ENCODE measurements at regions not wholly inside any gene's neighbourhood (a gene's known extent, or its start where the extent isn't known, plus 50 kb on each side); places are given as distances from the start of the nearest gene placed in this dataset.

DNA sequence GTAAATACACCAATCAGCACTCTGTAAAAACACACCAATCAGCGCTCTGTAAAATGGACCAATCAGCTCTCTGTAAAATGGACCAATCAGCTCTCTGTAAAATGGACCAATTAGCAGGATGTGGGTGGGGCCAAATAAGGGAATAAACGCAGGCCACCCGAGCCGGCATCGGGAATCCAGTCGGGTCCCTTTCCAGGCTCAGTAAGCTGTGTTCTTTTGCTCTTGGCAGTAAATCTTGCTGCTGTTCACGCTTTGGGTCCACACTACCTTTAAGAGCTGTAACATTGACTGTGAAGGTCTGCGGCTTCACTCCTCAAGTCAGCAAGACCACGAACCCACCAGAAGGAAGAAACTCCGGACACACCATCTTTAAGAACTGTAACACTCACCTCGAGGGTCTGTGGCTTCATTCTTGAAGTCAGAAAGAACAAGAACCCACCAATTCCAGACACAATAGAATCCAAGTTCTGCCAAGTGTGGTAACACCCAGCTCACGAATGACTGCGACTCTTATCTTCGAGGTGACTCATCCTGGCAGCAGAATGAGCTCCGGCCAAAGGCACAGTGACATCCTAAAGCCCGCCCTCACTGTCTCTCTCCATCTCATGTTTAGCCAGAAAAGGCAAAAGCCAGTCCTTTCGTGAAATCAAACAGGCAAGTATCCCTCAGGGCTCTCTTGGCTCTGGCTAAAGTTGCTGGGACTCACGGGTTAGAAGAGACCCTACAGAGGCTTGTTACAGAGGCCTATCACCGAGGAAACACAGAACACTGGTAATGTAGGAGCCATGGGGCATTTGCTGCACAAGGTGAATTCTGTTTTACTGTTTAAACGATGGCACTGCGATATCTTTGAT, 155.2 kb downstream of the FAM43A start:
- H2AFZ ChIP-seq = peak overlapping the region; percentile 66
- peaks cover 13% of the 10 kb centered on the region for H3K4me1 ChIP-seq (replicated peaks; ENCODE audit: insufficient read depth)
- peak overlapping the region; percentile 7; the same call in 1 of the 2 replicates for H3K27ac ChIP-seq

DNA sequence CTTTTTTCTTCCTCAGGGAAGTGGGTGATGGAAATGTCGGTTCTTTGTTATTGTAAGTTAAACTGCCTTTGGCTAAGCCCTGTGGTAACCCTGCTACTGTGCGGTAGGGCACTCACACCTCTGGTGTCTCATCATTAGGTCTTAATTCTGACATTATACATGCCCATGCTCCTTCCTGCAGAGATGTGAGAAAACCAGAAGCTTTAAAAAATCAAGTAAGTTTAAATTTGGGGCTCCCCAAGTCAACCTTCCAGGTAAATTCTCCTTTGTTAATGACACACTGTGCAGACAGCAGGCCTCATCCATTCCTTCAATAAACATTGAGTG, 155.8 kb downstream of the FAM43A start:
- Histone ChIP-seq H3K4me2 (peak overlapping the region; percentile 64), H4K20me1 (ENCODE audit: insufficient read depth) (no peaks in the 10 kb centered on the region), H3K79me2 (ENCODE audit: low read depth) (no peaks in the 10 kb centered on the region), H3K27me3 (ENCODE audit: insufficient read depth, low read depth) (no peaks in the 10 kb centered on the region), H3K4me3 (no peak overlapping the region; the same call in 1 of the 2 replicates), H3K36me3 (ENCODE audit: low read depth) (no peaks in the 10 kb centered on the region), H3K4me1 (replicated peaks; ENCODE audit: insufficient read depth) (peaks cover 13% of the 10 kb centered on the region), H2AFZ (peak overlapping the region; percentile 54), H3K27ac (0 out of 2 replicates have a peak overlapping the region, but pooled peaks have one; percentile 7), H3K9me2 (ENCODE audit: insufficient read depth) (no peaks in the 10 kb centered on the region), H3F3A (ENCODE audit: insufficient read depth, low read depth) (peaks cover 21% of the 10 kb centered on the region), H3K9me3 (ENCODE audit: insufficient read depth, low read depth) (peaks cover 6% of the 10 kb centered on the region; the same call in 1 of the 2 replicates)
- no peak for DNase-seq
- ChIA-PET POLR2A (ENCODE audit: unreplicated experiment) (interaction anchor here (0.5 to 0.7 kb wide), 6 partner anchors 11 to 875 kb away, joined by 3 to 11 read pairs (median 4); no protein-coding TSS in a partner anchor), CTCF (interaction anchor here (1.3 kb wide), 1 partner anchor 154 kb away, joined by 5 read pairs; no protein-coding TSS in a partner anchor)
- no TSS peak for BruUV-seq (replicated peaks)
- TF ChIP-seq, protein P1, sequence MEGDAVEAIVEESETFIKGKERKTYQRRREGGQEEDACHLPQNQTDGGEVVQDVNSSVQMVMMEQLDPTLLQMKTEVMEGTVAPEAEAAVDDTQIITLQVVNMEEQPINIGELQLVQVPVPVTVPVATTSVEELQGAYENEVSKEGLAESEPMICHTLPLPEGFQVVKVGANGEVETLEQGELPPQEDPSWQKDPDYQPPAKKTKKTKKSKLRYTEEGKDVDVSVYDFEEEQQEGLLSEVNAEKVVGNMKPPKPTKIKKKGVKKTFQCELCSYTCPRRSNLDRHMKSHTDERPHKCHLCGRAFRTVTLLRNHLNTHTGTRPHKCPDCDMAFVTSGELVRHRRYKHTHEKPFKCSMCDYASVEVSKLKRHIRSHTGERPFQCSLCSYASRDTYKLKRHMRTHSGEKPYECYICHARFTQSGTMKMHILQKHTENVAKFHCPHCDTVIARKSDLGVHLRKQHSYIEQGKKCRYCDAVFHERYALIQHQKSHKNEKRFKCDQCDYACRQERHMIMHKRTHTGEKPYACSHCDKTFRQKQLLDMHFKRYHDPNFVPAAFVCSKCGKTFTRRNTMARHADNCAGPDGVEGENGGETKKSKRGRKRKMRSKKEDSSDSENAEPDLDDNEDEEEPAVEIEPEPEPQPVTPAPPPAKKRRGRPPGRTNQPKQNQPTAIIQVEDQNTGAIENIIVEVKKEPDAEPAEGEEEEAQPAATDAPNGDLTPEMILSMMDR (conservative IDR thresholded peaks at IDR 0.05) = no peak
- intact Hi-C loops (cut with micrococcal nuclease; ENCODE audit: unreplicated experiment) = loop anchor here (1.0 to 5.0 kb wide), 2 partner anchors 29 to 74 kb away; no protein-coding TSS in a partner anchor

More for the DNA sequence above, 155.2 kb downstream of the FAM43A start:
- H3K4me2 ChIP-seq = peak overlapping the region; percentile 64
- ChIA-PET CTCF (interaction anchor here (1.3 kb wide), 1 partner anchor 153 kb away, joined by 5 read pairs; no protein-coding TSS in a partner anchor), POLR2A (ENCODE audit: unreplicated experiment) (interaction anchor here (0.5 to 1.1 kb wide), 9 partner anchors 11 to 875 kb away, joined by 3 to 24 read pairs (median 4); no protein-coding TSS in a partner anchor)
- no peaks in the 10 kb centered on the region for H4K20me1 ChIP-seq (ENCODE audit: insufficient read depth)
- TF ChIP-seq, protein P1 (conservative IDR thresholded peaks at IDR 0.05) = no peak
- no peak for TF ChIP-seq EZH2 (IDR thresholded peaks at IDR 0.05; ENCODE audit: low read depth)
- DNase-seq = peak; percentile 75 to 81
- no peaks in the 10 kb centered on the region for H3K79me2 ChIP-seq (ENCODE audit: low read depth)
- H3K9me2 ChIP-seq (ENCODE audit: insufficient read depth) = no peaks in the 10 kb centered on the region
- H3K27me3 ChIP-seq (ENCODE audit: insufficient read depth, low read depth) = no peaks in the 10 kb centered on the region
- no peaks in the 10 kb centered on the region for H3K36me3 ChIP-seq (ENCODE audit: low read depth)
- H3K9me3 ChIP-seq (ENCODE audit: insufficient read depth, low read depth) = peaks cover 6% of the 10 kb centered on the region; the same call in 1 of the 2 replicates
- peak overlapping the region; percentile 32; the same call in 1 of the 2 replicates for H3K4me3 ChIP-seq
- peaks cover 21% of the 10 kb centered on the region for H3F3A ChIP-seq (ENCODE audit: insufficient read depth, low read depth)
- intact Hi-C loops (cut with micrococcal nuclease; ENCODE audit: unreplicated experiment) = loop anchor here (1.0 to 5.0 kb wide), 2 partner anchors 29 to 74 kb away; no protein-coding TSS in a partner anchor
- BruUV-seq (replicated peaks) = TSS peak; percentile 88

DNA sequence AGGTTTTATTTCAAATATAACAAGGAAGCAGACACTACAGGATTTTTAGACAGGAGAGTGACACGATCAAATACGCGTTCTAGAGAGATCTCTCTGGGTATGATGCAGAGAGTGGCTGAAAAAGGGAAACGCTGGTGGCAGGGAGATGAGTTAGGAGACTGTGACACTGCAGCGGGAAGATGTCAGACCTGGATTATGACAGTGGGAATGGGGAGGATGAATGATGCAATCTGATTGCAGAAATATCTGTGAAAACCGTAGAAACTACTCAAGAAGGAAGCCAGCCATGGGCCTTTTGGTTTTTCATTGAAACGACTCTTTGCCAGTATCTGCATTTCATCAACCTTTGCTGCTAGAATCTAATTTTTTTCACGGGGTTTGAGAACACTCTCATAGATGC, 157.9 kb downstream of the FAM43A start:
- Histone ChIP-seq H3K9me3 (ENCODE audit: insufficient read depth, low read depth) (peaks cover 6% of the 10 kb centered on the region; the same call in 1 of the 2 replicates), H3K36me3 (ENCODE audit: low read depth) (no peaks in the 10 kb centered on the region), H3K4me3 (no peak overlapping the region), H3K27me3 (ENCODE audit: insufficient read depth, low read depth) (no peaks in the 10 kb centered on the region), H3K9me2 (ENCODE audit: insufficient read depth) (no peaks in the 10 kb centered on the region), H4K20me1 (ENCODE audit: insufficient read depth) (no peaks in the 10 kb centered on the region), H3K27ac (no peak overlapping the region), H3K4me1 (replicated peaks; ENCODE audit: insufficient read depth) (peaks cover 13% of the 10 kb centered on the region), H2AFZ (no peak overlapping the region), H3K4me2 (no peak overlapping the region), H3F3A (ENCODE audit: insufficient read depth, low read depth) (peaks cover 21% of the 10 kb centered on the region), H3K79me2 (ENCODE audit: low read depth) (no peaks in the 10 kb centered on the region)
- ChIA-PET CTCF (no interaction called here), POLR2A (ENCODE audit: unreplicated experiment) (interaction anchor here (0.6 kb wide), 1 partner anchor 156 kb away, joined by 4 read pairs; no protein-coding TSS in a partner anchor)
- TF ChIP-seq, protein P1 (conservative IDR thresholded peaks at IDR 0.05) = no peak
- no peak for TF ChIP-seq EZH2 (IDR thresholded peaks at IDR 0.05; ENCODE audit: low read depth)
- BruUV-seq (replicated peaks) = no TSS peak
- no peak for DNase-seq
- intact Hi-C loops (cut with micrococcal nuclease; ENCODE audit: unreplicated experiment) = loop anchor here (5.0 kb wide), 1 partner anchor 76 kb away; no protein-coding TSS in a partner anchor
